GM21786 (cell line): ENCODE measurements at regions not wholly inside any gene's neighbourhood (a gene's known extent, or its start where the extent isn't known, plus 50 kb on each side); places are given as distances from the start of the nearest gene placed in this dataset.

Experiments used
- ATAC-seq: cut with Tn5 transposase; IDR thresholded peaks from one replicate; pipeline ENCODE4 v1.9.1; 2021; ENCODE audit not compliant: unreplicated experiment

- ATAC-seq: no peak
Measured at GRCh38 chr5:167248257-167248656, 1043.2 kb upstream of the WWC1 start.

DNA sequence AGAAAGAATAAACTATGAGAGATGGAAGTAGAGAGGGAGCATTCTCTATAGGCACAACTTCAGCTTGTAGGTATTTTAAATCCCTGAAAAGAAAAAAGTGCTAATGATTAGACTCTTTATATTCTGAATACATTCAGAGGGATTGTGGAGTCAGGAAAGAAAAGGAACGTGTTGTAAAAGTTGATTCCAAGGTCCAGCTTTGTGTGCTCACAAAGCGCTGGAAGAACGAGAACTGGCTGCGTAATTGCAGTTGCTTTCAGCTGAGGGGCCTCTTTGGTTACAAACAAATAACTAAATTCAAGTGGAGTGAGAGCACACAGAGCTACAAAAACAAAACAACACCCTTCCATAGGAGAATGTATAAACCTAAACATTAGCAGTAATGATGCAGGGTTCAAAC is 1040.4 kb upstream of the WWC1 start:
- no peak for ATAC-seq

DNA sequence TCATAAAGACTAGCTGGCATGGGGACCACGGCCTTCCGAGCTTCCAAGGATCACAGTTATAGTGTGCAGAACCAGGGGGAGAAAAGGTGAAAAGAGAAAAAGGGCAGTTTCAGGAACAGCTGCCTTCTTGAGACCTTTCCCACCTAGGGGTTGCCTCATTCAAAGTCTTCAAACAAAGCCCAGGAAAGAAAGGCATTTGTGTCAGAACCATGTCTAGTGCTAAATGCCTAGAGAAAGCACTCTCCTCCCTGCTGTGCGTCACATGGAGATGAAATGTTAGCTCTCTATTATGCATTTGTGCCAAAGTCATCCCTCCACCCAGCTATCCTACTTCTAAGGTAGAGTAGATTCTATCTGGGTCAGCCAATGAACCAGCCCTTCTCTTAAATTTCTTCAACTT is 1037.3 kb upstream of the WWC1 start:
- ATAC-seq: no peak

DNA sequence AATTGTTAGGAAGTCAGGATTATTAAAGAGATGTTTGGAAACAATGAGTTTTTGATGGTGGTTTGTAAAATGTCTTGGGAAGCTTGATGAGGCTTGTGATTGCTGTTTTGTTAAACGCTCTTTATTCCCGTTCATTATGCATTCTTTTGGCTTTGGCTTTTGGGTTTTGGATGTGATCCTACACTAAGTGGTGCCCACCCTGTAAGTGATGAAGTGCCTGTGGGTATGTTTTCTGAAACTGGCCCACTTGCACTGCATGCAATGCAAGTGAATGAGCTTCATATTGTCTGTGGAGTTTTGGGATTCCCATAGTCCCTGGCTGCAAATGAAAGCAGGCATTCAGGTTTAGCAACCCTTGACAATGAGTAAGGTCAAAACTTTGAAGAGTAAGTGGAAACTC is 1035.5 kb upstream of the WWC1 start:
- ATAC-seq: no peak

GRCh38 chr5:167259806-167260205 is 1031.6 kb upstream of the WWC1 start:
- ATAC-seq: no peak

GRCh38 chr5:167261309-167262100 is 1029.9 kb upstream of the WWC1 start:
- no peak for ATAC-seq

DNA sequence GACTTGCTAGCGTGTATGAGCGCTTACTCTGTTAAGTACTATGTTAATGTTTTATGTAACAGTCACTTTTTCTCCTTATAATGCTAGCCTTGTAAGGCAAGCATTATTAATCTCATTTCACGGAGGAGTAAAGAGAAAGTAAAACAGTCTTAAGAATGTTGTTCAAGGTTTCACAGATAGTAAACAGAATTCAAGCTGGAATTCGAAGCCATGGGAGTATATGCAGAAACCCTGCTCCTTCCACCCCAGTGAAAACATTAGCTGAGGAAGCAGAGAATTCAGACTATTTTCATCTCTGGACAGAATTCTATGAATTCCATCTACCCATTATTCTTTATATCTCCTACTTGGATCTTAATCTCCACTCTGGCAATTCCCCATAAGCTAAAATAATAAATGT is 1028.3 kb upstream of the WWC1 start:
- no peak for ATAC-seq

DNA sequence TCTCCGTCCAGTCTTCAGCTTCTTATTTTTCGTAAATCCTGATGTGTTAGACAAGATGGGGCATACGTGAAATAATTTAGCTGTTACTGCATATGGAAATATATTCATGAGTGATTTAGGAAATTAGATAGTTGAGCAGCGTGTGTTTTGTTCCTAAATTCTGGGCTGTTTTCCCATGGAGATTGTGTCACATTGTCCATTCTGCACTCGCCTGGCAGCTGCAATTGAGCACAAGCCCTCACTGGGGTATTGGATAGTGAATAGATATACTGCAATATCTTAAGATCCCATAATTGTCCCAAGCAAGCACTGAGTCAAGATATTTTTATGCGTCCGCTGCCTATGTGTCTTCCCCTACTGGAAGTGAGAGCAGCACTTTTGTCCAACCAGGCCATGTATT is 1027.1 kb upstream of the WWC1 start:
- no peak for ATAC-seq

- ATAC-seq: no peak
Measured at GRCh38 chr5:167268337-167268736, 1023.1 kb upstream of the WWC1 start.

GRCh38 chr5:167269146-167269545 is 1022.3 kb upstream of the WWC1 start:
- no peak for ATAC-seq

DNA sequence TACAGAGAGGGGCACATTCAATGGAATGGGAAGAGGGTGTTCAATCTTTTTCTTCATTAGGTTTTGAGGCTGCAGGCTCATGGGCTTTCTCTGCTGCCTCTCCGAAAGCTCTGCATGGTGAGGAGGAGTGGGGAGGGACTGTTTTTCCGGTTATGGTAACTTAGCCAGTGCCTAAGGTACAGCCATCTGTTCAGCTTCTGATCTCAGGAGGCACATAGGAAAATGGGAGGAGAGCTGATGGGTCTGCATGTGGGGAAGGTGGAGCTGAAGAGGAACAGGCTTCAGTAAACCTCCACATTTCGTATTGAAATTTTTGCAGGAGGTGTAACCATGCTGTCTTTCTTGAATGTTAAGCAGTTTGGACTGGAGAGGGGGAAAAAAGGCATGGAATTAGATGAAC is 1020.4 kb upstream of the WWC1 start:
- no peak for ATAC-seq

DNA sequence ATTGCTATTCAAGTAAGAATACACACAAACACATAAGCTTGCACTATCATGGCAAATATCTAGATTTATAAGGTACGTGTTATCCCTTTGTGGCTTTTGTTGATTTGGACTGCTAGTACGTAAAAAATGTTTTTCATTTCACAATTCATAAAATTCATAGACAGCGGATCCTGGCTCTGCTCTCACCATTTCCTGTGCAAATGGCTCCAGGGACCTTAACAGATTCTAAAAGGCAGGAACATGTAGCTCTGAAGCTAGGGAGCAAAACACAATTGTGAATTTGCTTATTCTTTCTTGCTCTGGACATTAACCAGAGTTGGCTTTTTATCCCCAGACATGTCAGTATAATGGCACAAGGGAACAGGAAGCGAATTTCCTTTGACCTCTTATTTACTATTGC is 1019.9 kb upstream of the WWC1 start:
- ATAC-seq: no peak

GRCh38 chr5:167280111-167280510 is 1011.3 kb upstream of the WWC1 start:
- ATAC-seq: no peak

DNA sequence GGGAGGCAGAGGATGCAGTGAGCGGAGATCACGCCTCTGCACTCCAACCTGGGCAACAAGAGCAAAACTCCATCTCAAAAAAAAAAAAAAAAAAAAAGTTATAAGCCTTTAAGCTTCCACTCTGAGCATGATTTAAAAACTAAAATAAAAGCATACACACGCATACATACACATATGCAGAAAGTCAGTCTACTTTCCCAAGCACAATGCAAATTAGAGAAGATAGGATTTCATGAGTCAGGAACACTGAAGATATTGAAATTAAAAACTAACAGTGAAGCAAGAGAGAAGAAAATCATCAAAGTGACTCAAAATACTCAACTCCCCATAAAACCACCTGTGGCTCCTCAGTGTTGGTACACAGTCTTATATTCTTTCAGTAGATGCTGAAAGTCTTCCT is 1009.5 kb upstream of the WWC1 start:
- ATAC-seq: no peak

DNA sequence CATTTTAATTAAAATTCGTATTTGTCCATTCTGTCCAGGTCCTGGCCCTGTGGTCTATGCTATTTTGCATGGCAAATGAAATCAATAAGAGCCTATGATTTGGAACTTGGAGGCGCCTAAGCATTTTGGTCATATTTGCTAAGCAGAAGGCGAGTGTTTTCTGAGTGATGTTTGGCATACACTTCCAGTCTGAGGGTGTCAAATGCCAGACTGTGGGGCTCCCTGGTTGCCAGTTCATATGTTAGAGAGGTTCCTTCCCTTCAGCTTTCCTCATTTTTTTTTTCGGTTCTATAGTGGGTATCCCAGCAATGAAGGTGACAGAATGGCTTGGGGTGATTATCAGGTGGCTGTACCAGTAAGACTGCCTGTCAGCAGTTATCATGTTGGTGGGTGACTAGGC is 1007.8 kb upstream of the WWC1 start:
- ATAC-seq: no peak

DNA sequence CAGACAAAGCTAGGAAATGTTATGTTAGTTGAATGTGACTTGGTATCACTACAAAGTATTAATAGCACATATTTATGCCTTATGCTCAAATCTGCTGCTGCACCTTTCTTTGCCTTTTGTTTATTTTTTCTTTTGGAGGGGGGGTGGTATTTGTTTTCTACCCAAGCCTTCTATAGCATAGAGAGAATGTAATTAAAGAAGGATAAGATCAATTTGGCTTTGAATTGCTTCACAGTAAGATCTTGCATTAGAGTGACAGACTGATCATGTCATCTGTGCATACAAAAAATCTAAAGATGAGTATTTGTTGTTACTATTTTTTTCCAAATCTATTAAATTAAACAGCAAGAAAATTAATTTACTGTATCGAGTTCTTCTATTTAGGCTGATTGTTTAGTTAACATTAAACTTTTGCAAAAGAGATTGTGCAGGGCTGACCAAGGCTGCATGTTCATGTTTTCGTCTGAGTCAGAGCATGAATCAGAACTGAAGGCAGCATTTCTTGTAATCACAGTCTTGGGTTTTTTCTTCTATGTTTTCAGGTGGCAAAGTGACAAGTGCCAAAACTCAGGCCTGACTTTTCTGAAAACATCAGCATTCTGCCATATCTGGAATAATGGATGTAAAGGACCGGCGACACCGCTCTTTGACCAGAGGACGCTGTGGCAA is 1007.1 kb upstream of the WWC1 start:
- ATAC-seq: no peak

DNA sequence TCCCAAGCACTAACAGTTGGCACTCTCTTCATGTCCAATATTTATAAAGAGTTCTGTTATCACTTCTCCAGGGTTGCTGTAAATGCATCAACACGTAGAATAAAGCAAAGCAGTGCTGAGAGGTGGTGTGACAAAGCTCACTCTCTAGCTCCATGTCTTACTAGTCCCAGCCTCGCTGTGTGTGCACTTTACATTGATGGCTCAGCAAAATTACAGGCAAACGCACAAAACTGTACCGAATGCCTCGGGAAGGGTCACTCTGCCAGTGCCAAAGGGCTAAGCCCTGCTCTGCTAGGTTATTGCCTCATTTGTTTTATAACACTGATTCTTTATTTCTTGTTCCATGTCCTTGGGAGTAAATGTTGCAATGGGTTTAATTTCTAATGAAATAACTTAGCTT is 1005.9 kb upstream of the WWC1 start:
- ATAC-seq: no peak

GRCh38 chr5:167286891-167287290 is 1004.6 kb upstream of the WWC1 start:
- ATAC-seq: no peak

- ATAC-seq: no peak
Measured at GRCh38 chr5:167290478-167290877, 1001.0 kb upstream of the WWC1 start.

DNA sequence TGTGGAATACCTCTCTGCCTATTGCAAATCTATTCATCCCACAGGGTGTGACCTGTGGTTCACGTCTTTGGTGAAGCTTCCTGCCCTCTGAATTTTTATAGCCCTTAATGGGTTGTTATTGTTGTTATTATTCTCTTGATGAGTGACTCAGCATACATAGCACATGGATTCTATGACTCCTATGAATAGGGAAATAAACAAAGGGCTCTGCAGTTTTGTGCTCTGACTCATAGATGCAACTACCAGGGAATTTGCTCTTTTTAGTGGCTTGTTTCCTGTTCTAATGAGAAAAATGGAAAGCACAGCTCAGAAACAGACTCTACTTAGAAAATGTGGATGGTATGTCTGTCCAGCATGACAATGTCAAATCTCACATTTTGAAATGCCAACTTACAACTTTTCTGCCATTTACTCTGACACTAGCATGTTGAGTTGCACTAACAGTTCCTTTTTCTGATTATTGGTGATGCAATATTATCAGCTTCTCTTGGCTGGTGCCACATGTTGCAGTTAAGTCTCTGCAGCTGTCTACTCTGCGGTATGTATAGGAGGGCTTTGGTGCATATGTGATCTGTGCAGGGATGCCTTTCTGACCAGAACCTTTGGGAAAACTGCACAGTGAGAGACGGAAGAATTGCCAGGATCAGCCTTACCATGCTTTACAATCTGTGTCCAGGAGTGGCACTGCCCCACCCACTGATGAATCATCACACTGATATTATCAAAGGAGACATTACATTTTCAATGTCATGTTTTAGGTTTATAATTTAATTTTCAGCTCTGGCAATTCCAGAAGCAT is 996.4 kb upstream of the WWC1 start:
- ATAC-seq: no peak

DNA sequence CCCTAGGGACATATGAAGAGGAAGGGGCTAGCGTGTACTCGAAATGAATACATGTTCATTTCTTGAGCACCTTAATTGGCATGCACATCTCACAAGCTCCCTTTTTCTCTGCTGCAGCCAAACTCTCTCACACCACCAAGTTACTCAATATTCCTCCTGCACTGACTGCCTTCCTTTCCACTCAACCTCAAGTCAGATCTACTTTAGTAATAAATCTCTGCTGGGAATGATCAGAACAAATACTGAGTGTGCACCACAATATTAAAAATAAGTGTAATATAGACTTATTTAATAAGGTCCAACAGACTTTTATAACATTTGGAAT is 995.8 kb upstream of the WWC1 start:
- no peak for ATAC-seq

GRCh38 chr5:167296066-167296465 is 995.4 kb upstream of the WWC1 start:
- ATAC-seq: no peak
